ENCODE measurements at regions not wholly inside any gene's neighbourhood (a gene's known extent, or its start where the extent isn't known, plus 50 kb on each side); places are given as distances from the start of the nearest gene placed in this dataset.

GRCh38 chr6:22433745-22434144, 135.6 kb upstream of the HDGFL1 start:
- TF ChIP-seq CTCF (IDR thresholded peaks at IDR 0.05): no peak
- TF ChIP-seq POLR2A (IDR thresholded peaks at IDR 0.05): no peak
